Hepatocyte (in vitro differentiated cells): ENCODE measurements at regions not wholly inside any gene's neighbourhood (a gene's known extent, or its start where the extent isn't known, plus 50 kb on each side); places are given as distances from the start of the nearest gene placed in this dataset.
A peak's percentile ranks its signal among the peaks of the same experiment; 100 is the strongest.

Source experiments
- DNase-seq: peaks from one replicate; pipeline ENCODE4 v3.0.0-alpha.2; 2016; ENCODE audit warnings: low spot score
- H2AFZ ChIP-seq: fragments of 200-600 bp; sonication (generic); 2 replicates; pipeline ENCODE4 v1.6.0; 2016; ENCODE audit warnings: antibody characterized with exemption, mild to moderate bottlenecking
- H3K27ac ChIP-seq: fragments of 200-600 bp; sonication (generic); 2 replicates; pipeline ENCODE4 v1.5.1; 2016; ENCODE audit warnings: mild to moderate bottlenecking
- H3K27me3 ChIP-seq: fragments of 200-600 bp; sonication (generic); 2 replicates; pipeline ENCODE4 v1.6.1; 2016
- H3K36me3 ChIP-seq: fragments of 200-600 bp; sonication (generic); replicated peaks from 2 replicates; pipeline ENCODE4 v1.5.1; 2016; ENCODE audit warnings: low read depth; ENCODE audit not compliant: insufficient read depth
- H3K4me1 ChIP-seq: fragments of 200-600 bp; sonication (generic); 2 replicates; pipeline ENCODE4 v1.5.1; 2016; ENCODE audit warnings: mild to moderate bottlenecking, moderate library complexity; ENCODE audit not compliant: insufficient read depth
- H3K4me2 ChIP-seq: fragments of 200-600 bp; sonication (generic); 2 replicates; pipeline ENCODE4 v1.6.0; 2016
- H3K4me3 ChIP-seq: fragments of 200-600 bp; sonication (generic); 2 replicates; pipeline ENCODE4 v1.5.1; 2016; ENCODE audit warnings: mild to moderate bottlenecking
- H3K79me2 ChIP-seq: fragments of 200-600 bp; sonication (generic); 2 replicates; pipeline ENCODE4 v1.6.0; 2017; ENCODE audit warnings: mild to moderate bottlenecking
- H3K9me2 ChIP-seq: fragments of 200-600 bp; sonication (generic); replicated peaks from 2 replicates; pipeline ENCODE4 v1.6.0; 2017; ENCODE audit warnings: mild to moderate bottlenecking; ENCODE audit not compliant: insufficient read depth
- H3K9me3 ChIP-seq: fragments of 200-600 bp; sonication (generic); 2 replicates; pipeline ENCODE4 v1.5.1; 2016; ENCODE audit warnings: low read depth, mild to moderate bottlenecking
- H4K20me1 ChIP-seq: fragments of 200-600 bp; sonication (generic); 2 replicates; pipeline ENCODE4 v1.6.0; 2016; ENCODE audit warnings: mild to moderate bottlenecking; ENCODE audit not compliant: insufficient read depth, poor library complexity, severe bottlenecking
- CTCF ChIP-seq: fragments of 200-600 bp; sonication (generic); IDR thresholded peaks from 2 replicates; pipeline ENCODE4 v1.5.1; 2016; ENCODE audit warnings: antibody characterized with exemption, mild to moderate bottlenecking; ENCODE audit not compliant: poor library complexity
- EZH2 ChIP-seq: fragments of 200-600 bp; sonication (generic); IDR thresholded peaks from 2 replicates; pipeline ENCODE4 v1.6.1; 2016; ENCODE audit warnings: antibody characterized with exemption, mild to moderate bottlenecking, borderline replicate concordance
- EZH2phosphoT487 ChIP-seq: fragments of 200-600 bp; sonication (generic); IDR thresholded peaks from one replicate; pipeline ENCODE4 v1.6.1; 2018; ENCODE audit warnings: antibody characterized with exemption, mild to moderate bottlenecking, low read depth, moderate library complexity; ENCODE audit not compliant: unreplicated experiment, severe bottlenecking
- WGBS: methylation state at CpG from one replicate; pipeline ENCODE4 v1.1.6; 2016; ENCODE audit warnings: low lambda C conversion rate; ENCODE audit errors: missing lambda C conversion rate; 5-methylcytosine and 5-hydroxymethylcytosine counted together

- Histone ChIP-seq H3K27me3 (no peaks in the 10 kb centered on the region), H3K9me3 (no peaks in the 10 kb centered on the region), H3K4me2 (no peak overlapping the region), H3K36me3 (no peaks in the 10 kb centered on the region), H3K79me2 (no peaks in the 10 kb centered on the region), H3K27ac (no peak overlapping the region), H3K4me3 (no peak overlapping the region), H3K4me1 (no peaks in the 10 kb centered on the region), H2AFZ (no peak overlapping the region), H4K20me1 (no peaks in the 10 kb centered on the region), H3K9me2 (no peaks in the 10 kb centered on the region)
- 78% methylated on average over 10 of the region's 10 CpGs for WGBS
- DNase-seq = no peak
- TF ChIP-seq CTCF = no peak
- no peak for TF ChIP-seq EZH2
- no peak for TF ChIP-seq EZH2phosphoT487
Measured at GRCh38 chr15:36252146-36252711, 327.2 kb upstream of the CDIN1 start.

- Histone ChIP-seq H3K4me2 (no peak overlapping the region), H4K20me1 (no peaks in the 10 kb centered on the region), H2AFZ (no peak overlapping the region), H3K9me3 (no peaks in the 10 kb centered on the region), H3K4me3 (no peak overlapping the region), H3K9me2 (no peaks in the 10 kb centered on the region), H3K4me1 (no peaks in the 10 kb centered on the region), H3K27ac (no peak overlapping the region), H3K36me3 (no peaks in the 10 kb centered on the region), H3K79me2 (no peaks in the 10 kb centered on the region), H3K27me3 (no peaks in the 10 kb centered on the region)
- TF ChIP-seq CTCF (no peak), EZH2 (no peak), EZH2phosphoT487 (no peak)
- DNase-seq = no peak
Measured at GRCh38 chr15:36254426-36254825, 325.0 kb upstream of the CDIN1 start.

- peak; percentile 7 for DNase-seq
- H4K20me1 ChIP-seq = no peaks in the 10 kb centered on the region
- H3K27ac ChIP-seq = no peak overlapping the region
- TF ChIP-seq EZH2phosphoT487 = no peak
- TF ChIP-seq EZH2 = no peak
- no peak for TF ChIP-seq CTCF
- no peaks in the 10 kb centered on the region for H3K79me2 ChIP-seq
- no peaks in the 10 kb centered on the region for H3K4me1 ChIP-seq
- no peak overlapping the region for H3K4me3 ChIP-seq
- WGBS = 93% methylated on average over 1 of the region's 1 CpG
- no peaks in the 10 kb centered on the region for H3K9me3 ChIP-seq
- no peaks in the 10 kb centered on the region for H3K9me2 ChIP-seq
- H3K27me3 ChIP-seq = no peaks in the 10 kb centered on the region
- no peak overlapping the region for H3K4me2 ChIP-seq
- H2AFZ ChIP-seq = no peak overlapping the region
- no peaks in the 10 kb centered on the region for H3K36me3 ChIP-seq
Measured at GRCh38 chr15:36256404-36256807, 323.0 kb upstream of the CDIN1 start.

- Histone ChIP-seq H3K4me1 (no peaks in the 10 kb centered on the region), H4K20me1 (no peaks in the 10 kb centered on the region), H3K36me3 (no peaks in the 10 kb centered on the region), H3K4me3 (no peak overlapping the region), H3K4me2 (no peak overlapping the region), H3K9me3 (no peaks in the 10 kb centered on the region), H3K9me2 (no peaks in the 10 kb centered on the region), H3K79me2 (no peaks in the 10 kb centered on the region), H3K27ac (no peak overlapping the region), H3K27me3 (no peaks in the 10 kb centered on the region), H2AFZ (no peak overlapping the region)
- TF ChIP-seq EZH2phosphoT487 = no peak
- 88% methylated on average over 2 of the region's 2 CpGs for WGBS
- no peak for DNase-seq
Measured at GRCh38 chr15:36263666-36264065, 315.8 kb upstream of the CDIN1 start.
